ENCODE measurements at regions not wholly inside any gene's neighbourhood (a gene's known extent, or its start where the extent isn't known, plus 50 kb on each side); places are given as distances from the start of the nearest gene placed in this dataset.

- H3K18ac ChIP-seq (ENCODE audit: extremely low read depth, low read length): no peak overlapping the region
- no peak overlapping the region for H3K4me3 ChIP-seq (ENCODE audit: extremely low read depth in 1 of 4, insufficient read depth in 2 of 4, low read depth in 3 of 4, low read length in 4 of 4)
- H3K27ac ChIP-seq (ENCODE audit: low read depth, low read length): no peak overlapping the region
- no peak overlapping the region for H2BK20ac ChIP-seq (ENCODE audit: low read length)
- POLR2A ChIA-PET (ENCODE audit: partially characterized antibody): no interaction called here
- DNase-seq (ENCODE audit: low read depth in 1 of 2, low spot score in 2 of 2) (no peak), FAIRE-seq (no peak)
- no peak overlapping the region for H2AK5ac ChIP-seq (ENCODE audit: low read depth, low read length)
- H3K23ac ChIP-seq (ENCODE audit: insufficient read length): no peak overlapping the region
- no peak overlapping the region for H4K8ac ChIP-seq (ENCODE audit: extremely low read depth, insufficient read depth, low read length)
- no peak for TF ChIP-seq SP1 (IDR thresholded peaks at IDR 0.05; ENCODE audit: low read depth, low read length)
- TF ChIP-seq TAF7 (optimal IDR thresholded peaks at IDR 0.05; ENCODE audit: borderline replicate concordance, low read depth, low read length): no peak
- no peak for TF ChIP-seq YY1 (IDR thresholded peaks at IDR 0.05; ENCODE audit: low read depth, low read length)
- TF ChIP-seq RFX5 (IDR thresholded peaks at IDR 0.05; ENCODE audit: borderline replicate concordance, low read depth, low read length): no peak
- no peak for TF ChIP-seq CBX8 (IDR thresholded peaks at IDR 0.05; ENCODE audit: borderline replicate concordance, low read depth, low read length)
- no peak for TF ChIP-seq NANOG (IDR thresholded peaks at IDR 0.05; ENCODE audit: insufficient read depth, low read depth, low read length, poor library complexity, severe bottlenecking)
- TF ChIP-seq BACH1 (IDR thresholded peaks at IDR 0.05; ENCODE audit: low read length): no peak
- TF ChIP-seq KDM5A (IDR thresholded peaks at IDR 0.05; ENCODE audit: low read length): no peak
- no peak overlapping the region for H4K5ac ChIP-seq (ENCODE audit: insufficient read length, low read depth, low read length)
- H3K14ac ChIP-seq (ENCODE audit: insufficient read length): no peak overlapping the region
- H3K79me2 ChIP-seq (ENCODE audit: control insufficient read depth in 1 of 2, insufficient read depth in 2 of 2, low read length in 2 of 2): no peaks in the 10 kb centered on the region
- H3K4me2 ChIP-seq (ENCODE audit: insufficient read depth in 1 of 2, low read depth in 2 of 2, low read length in 2 of 2): no peak overlapping the region
- no peak overlapping the region for H2AFZ ChIP-seq (ENCODE audit: low read length)
- no peak overlapping the region for H2BK12ac ChIP-seq (ENCODE audit: low read depth, low read length)
- H2BK120ac ChIP-seq (replicated peaks; ENCODE audit: low read depth, low read length): no peak overlapping the region
- H3K23me2 ChIP-seq (ENCODE audit: low read depth, low read length): no peaks in the 10 kb centered on the region
- no peaks in the 10 kb centered on the region for H3K36me3 ChIP-seq (ENCODE audit: control insufficient read depth in 2 of 4, insufficient read depth in 4 of 4, low read length in 3 of 4)
- CTCF ChIA-PET (ENCODE audit: partially characterized antibody): interaction anchor here (0.6 to 1.0 kb wide), 2 partner anchors 11 to 170 kb away, joined by 3 to 4 read pairs; no protein-coding TSS in a partner anchor
- no peak overlapping the region for H4K91ac ChIP-seq (replicated peaks; ENCODE audit: insufficient read length, low read length)
- H2BK15ac ChIP-seq (ENCODE audit: low read length): no peak overlapping the region
- no peaks in the 10 kb centered on the region for H3K9me3 ChIP-seq (ENCODE audit: insufficient read depth in 2 of 2, low read depth in 1 of 2, low read length in 1 of 2)
- no peak overlapping the region for H3K9ac ChIP-seq (replicated peaks in 1 of 4; ENCODE audit: extremely low read depth in 1 of 4, low read depth in 3 of 4, low read length in 3 of 4)
- peaks cover 0 to 3% (median 0%) of the 10 kb centered on the region in 4 experiments; a peak in 1 of 7 replicates for H3K4me1 ChIP-seq (replicated peaks in 1 of 4; ENCODE audit: control insufficient read depth in 3 of 4, insufficient read depth in 4 of 4, low read length in 3 of 4)
- no peak overlapping the region for H2BK5ac ChIP-seq (ENCODE audit: low read depth, low read length)
- no peaks in the 10 kb centered on the region for H3K27me3 ChIP-seq (replicated peaks in 1 of 4; ENCODE audit: control insufficient read depth in 3 of 4, extremely low read depth in 1 of 4, insufficient read depth in 3 of 4, low read length in 3 of 4)
- H3K4ac ChIP-seq (replicated peaks; ENCODE audit: insufficient read length, low read depth, low read length): no peak overlapping the region
- H3K79me1 ChIP-seq (ENCODE audit: low read depth, low read length): no peaks in the 10 kb centered on the region
- WGBS, 2 experiments (ENCODE audit: extremely low coverage in 1 of 2, insufficient coverage in 1 of 2, insufficient read length in 1 of 2, insufficient replicate concordance in 2 of 2, low coverage in 1 of 2, low lambda C conversion rate in 2 of 2, missing lambda C conversion rate in 1 of 2): 87% methylated on average over 1 of the region's 1 CpG; no CpG with 5 or more reads in 1 of the 2 experiments
- H4K20me1 ChIP-seq (replicated peaks in 1 of 2; ENCODE audit: control insufficient read depth in 1 of 2, insufficient read depth in 2 of 2, low read length in 2 of 2): no peaks in the 10 kb centered on the region
- H3K56ac ChIP-seq (replicated peaks; ENCODE audit: insufficient read length, low read depth, low read length): no peak overlapping the region
These were observed 908.3 kb downstream of the TUSC7 start for GRCh38 chr3:117617906-117618305.
